Sigmoid colon (tissue), 6 donors: ENCODE measurements at regions not wholly inside any gene's neighbourhood (a gene's known extent, or its start where the extent isn't known, plus 50 kb on each side); places are given as distances from the start of the nearest gene placed in this dataset.

Experiments
- DNase-seq: peaks from one replicate; pipeline ENCODE4 v3.0.0-alpha.2; 2019
- H3K27ac ChIP-seq, 4 donors: fragments of 200-600 bp; sonication (generic); one replicate each; pipeline ENCODE4 v1.5.1; 2016 to 2019; ENCODE audit warnings: mild to moderate bottlenecking in 1 of 4
- H3K27me3 ChIP-seq, 3 donors: fragments of 200-600 bp; sonication (generic); one replicate each; pipeline ENCODE4 v1.5.1; 2019; ENCODE audit warnings: mild to moderate bottlenecking in 1 of 3
- H3K36me3 ChIP-seq, 4 donors: fragments of 200-600 bp; sonication (generic); one replicate each; pipeline ENCODE4 v1.5.1; 2016 to 2019
- H3K4me1 ChIP-seq, 4 donors: fragments of 200-600 bp; sonication (generic); one replicate each; pipeline ENCODE4 v1.5.1; 2017 to 2019
- H3K4me3 ChIP-seq, 4 donors: fragments of 200-600 bp; sonication (generic); one replicate each; pipeline ENCODE4 v1.5.1; 2017 to 2019; ENCODE audit warnings: mild to moderate bottlenecking in 2 of 4, moderate library complexity in 1 of 4
- H3K9me3 ChIP-seq, 4 donors: fragments of 200-600 bp in 3 of 4; sonication (generic) in 3 of 4; one replicate each; pipeline versions ENCODE4 v1.5.1 to v1.6.1; 2013 to 2019
- CTCF ChIP-seq, 4 experiments: fragments of 450-650 bp in 3 of 4; fragments of 200-600 bp in 1 of 4; IDR thresholded peaks; one replicate each; pipeline ENCODE4 v1.5.1; 2016 to 2019; ENCODE audit warnings: antibody characterized with exemption in 4 of 4, mild to moderate bottlenecking in 3 of 4, moderate library complexity in 2 of 4
- EP300 ChIP-seq, 4 donors: sonication (generic); formaldehyde crosslinking; IDR thresholded peaks; one replicate each; pipeline ENCODE4 v1.6.1; 2017; ENCODE audit warnings: antibody characterized with exemption in 4 of 4
- POLR2A ChIP-seq, 2 donors: fragments of 450-650 bp; IDR thresholded peaks; one replicate each; pipeline ENCODE4 v1.6.1; 2016; ENCODE audit warnings: antibody characterized with exemption in 2 of 2, mild to moderate bottlenecking in 2 of 2, moderate library complexity in 2 of 2
- POLR2AphosphoS5 ChIP-seq, 4 donors: sonication (generic); formaldehyde crosslinking; IDR thresholded peaks; one replicate each; pipeline ENCODE4 v1.6.1; 2017; ENCODE audit warnings: antibody characterized with exemption in 4 of 4
- WGBS, 2 donors: extraction: QIAGEN DNeasy Blood & Tissue Kit; methylation state at CpG; one replicate each; pipeline ENCODE4 v1.1.7; 2013; 5-methylcytosine and 5-hydroxymethylcytosine counted together
- intact Hi-C: fragments of 100-400 bp; cut with DNase I; formaldehyde crosslinking; loops from one replicate; pipeline ENCODE4 v1.15.1; 2023
- donor health status: healthy with polysubstance abuse.
- donor health status: healthy.

DNA sequence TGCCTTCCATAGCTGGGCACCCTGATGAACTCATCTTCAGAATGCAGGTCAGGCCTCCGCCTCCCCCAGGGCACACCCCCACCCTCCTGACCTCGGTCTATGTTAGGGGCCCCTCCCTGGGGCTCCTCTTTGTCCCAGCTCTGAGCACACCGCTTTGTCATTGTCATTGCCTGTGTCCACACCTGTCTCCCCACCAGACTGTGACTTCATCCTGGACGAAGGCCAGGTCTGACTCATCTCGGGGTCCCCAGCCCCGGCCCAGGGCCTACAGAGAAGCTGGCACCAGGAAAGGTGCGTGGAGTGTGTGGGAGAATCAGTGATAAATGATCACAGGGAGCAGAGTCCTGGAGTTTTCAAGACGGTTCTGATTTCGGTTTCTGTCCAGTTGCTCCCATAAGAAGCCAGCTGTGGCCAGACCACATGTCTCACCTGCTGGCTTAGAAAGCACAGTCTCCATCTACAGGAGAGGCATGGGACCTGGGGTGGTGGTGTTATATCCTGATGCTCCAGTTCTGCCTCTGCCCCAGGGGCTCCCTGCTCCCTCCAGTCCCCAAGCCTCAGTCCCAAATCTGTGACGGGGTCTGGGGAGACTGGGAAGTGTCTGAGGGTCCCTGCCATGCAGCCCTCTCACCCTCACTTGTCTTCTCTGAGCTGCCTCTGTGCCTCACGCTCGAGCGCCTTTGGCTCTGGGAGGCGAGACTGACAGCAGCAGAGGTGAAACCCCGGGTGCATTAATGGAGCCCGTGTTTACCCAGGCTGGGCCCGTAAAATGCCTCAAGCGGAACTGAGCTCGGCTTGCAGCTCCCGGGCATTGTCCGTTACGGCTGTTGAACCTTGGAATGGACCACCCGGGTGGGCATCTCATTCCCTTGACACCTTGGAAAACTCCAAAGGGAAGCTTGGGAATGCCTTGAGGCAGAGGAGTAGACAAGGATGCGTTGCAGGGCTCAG, 85.5 kb upstream of the WNT11 start:
- DNase-seq = no peak
- Histone ChIP-seq H3K9me3 (no peaks in the 10 kb centered on the region), H3K4me3 (no peak overlapping the region), H3K27ac (no peak overlapping the region), H3K36me3 (no peaks in the 10 kb centered on the region), H3K4me1 (no peaks in the 10 kb centered on the region), H3K27me3 (no peaks in the 10 kb centered on the region)
- intact Hi-C loops = no loop called here
- 68 to 77% methylated on average over 24 of the region's 24 CpGs for WGBS, 2 donors
- no peak for TF ChIP-seq POLR2AphosphoS5 (IDR thresholded peaks at IDR 0.05)
- TF ChIP-seq POLR2A (IDR thresholded peaks at IDR 0.05) = no peak
- TF ChIP-seq CTCF (IDR thresholded peaks at IDR 0.05) = no peak
- TF ChIP-seq EP300 (IDR thresholded peaks at IDR 0.05) = no peak

DNA sequence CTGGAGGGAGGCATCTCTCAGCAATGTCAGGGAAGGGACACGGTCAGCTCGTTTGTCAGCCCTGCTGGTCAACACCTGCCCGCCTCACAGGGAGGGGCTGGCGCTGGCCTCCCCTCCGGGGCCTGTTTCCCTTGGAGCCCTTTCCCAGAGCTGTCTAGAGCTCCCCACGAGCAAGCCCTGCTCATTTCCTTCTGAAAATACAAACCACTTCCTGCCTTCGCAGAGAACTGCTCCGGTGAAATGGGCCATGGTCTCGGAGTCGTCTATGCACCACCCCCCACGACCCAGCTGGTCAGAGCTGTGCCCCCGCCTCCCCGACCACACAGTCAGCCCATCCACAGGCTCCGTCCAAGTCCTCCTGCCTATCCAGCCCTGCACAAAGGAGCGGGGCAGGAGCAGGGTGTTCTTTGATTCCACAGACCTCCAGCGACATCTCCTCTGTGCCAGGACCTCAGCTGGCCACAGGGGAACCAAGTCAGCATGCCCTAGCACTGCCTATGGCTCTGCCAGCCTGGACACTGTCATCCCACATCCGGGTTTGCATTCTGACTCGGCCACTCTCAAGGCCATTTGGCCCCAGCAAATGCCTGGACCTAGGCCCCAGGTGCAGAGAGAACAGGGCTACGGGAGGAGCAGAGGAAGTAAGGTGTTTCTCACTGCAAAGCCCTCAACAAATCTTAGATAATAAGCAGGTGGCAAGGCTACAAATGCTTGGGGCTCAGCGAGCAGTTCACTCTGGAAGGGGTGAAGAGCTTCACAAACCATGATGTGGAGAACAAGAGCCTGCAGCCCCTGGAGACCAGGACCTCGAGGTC, 82.1 kb upstream of the WNT11 start:
- Histone ChIP-seq H3K9me3 (no peaks in the 10 kb centered on the region), H3K27ac (no peak overlapping the region), H3K4me1 (no peaks in the 10 kb centered on the region), H3K4me3 (no peak overlapping the region), H3K36me3 (no peaks in the 10 kb centered on the region), H3K27me3 (no peaks in the 10 kb centered on the region)
- 51 to 73% methylated on average over 21 of the region's 21 CpGs for WGBS, 2 donors
- TF ChIP-seq POLR2A (IDR thresholded peaks at IDR 0.05) (no peak), POLR2AphosphoS5 (IDR thresholded peaks at IDR 0.05) (no peak), EP300 (IDR thresholded peaks at IDR 0.05) (no peak), CTCF (IDR thresholded peaks at IDR 0.05) (no peak)
- intact Hi-C loops = no loop called here
- DNase-seq = no peak

DNA sequence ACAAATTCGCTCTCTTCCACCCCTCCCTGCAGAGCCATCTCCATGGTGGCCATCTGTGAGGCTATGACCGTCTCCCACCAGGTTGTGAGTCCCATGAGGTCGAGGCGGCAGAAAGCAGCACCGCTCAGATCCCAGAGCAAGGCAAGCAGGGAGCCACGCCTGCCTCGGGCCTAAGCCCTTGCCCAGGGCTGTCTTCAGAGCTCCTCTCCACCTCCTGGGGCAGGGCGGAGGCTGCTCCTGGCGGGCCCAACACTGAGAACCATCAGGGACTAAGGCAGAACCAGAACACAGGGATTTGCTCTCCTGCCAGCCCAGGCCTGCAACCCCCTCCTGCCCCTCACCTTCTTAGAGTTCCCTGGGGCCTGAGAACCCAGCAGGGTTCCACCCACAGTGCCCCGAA, 80.9 kb upstream of the WNT11 start:
- no peaks in the 10 kb centered on the region for H3K27me3 ChIP-seq
- H3K4me3 ChIP-seq = no peak overlapping the region
- H3K4me1 ChIP-seq = no peaks in the 10 kb centered on the region
- intact Hi-C loops = no loop called here
- no peak overlapping the region for H3K27ac ChIP-seq
- H3K9me3 ChIP-seq = no peaks in the 10 kb centered on the region
- WGBS, 2 donors = 87 to 93% methylated on average over 10 of the region's 10 CpGs
- DNase-seq = no peak
- TF ChIP-seq EP300 (IDR thresholded peaks at IDR 0.05) = no peak
- TF ChIP-seq POLR2AphosphoS5 (IDR thresholded peaks at IDR 0.05) = no peak
- TF ChIP-seq POLR2A (IDR thresholded peaks at IDR 0.05) = no peak
- no peak for TF ChIP-seq CTCF (IDR thresholded peaks at IDR 0.05)
- no peaks in the 10 kb centered on the region for H3K36me3 ChIP-seq

- WGBS, 2 donors = 94% methylated on average over 6 of the region's 6 CpGs
- intact Hi-C loops = no loop called here
- H3K4me3 ChIP-seq = no peak overlapping the region
- no peaks in the 10 kb centered on the region for H3K4me1 ChIP-seq
- no peak for DNase-seq
- H3K36me3 ChIP-seq = no peaks in the 10 kb centered on the region
- no peaks in the 10 kb centered on the region for H3K9me3 ChIP-seq
- H3K27me3 ChIP-seq = no peaks in the 10 kb centered on the region
- TF ChIP-seq POLR2AphosphoS5 (IDR thresholded peaks at IDR 0.05) = no peak
- TF ChIP-seq POLR2A (IDR thresholded peaks at IDR 0.05) = no peak
- TF ChIP-seq EP300 (IDR thresholded peaks at IDR 0.05) = no peak
- TF ChIP-seq CTCF (IDR thresholded peaks at IDR 0.05) = no peak
- no peak overlapping the region for H3K27ac ChIP-seq
Observed at GRCh38 chr11:76285397-76286104, 79.2 kb upstream of the WNT11 start.
